ENCODE measurements at regions not wholly inside any gene's neighbourhood (a gene's known extent, or its start where the extent isn't known, plus 50 kb on each side); places are given as distances from the start of the nearest gene placed in this dataset.

DNA sequence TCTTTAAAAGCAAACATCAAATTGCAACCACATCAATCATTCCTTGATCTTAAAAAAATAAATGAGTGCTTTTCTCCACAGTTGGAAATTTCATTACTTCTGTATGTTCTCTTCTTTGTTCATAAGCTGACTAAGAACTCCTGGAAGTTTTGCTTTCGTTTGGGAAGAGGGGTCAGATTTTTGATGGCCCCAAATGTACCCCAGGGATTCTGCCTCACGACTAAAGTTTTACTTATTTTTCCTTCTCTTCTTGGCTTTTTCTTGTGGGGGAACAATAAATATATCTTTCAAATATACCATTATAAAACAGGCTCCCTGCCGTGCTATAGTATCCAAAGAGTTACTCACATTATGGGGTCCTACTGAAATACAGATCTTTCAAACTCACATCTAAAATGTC lies 215.0 kb upstream of the CDIN1 start:
- TF ChIP-seq CTCF (conservative IDR thresholded peaks at IDR 0.05; ENCODE audit: low read depth, low read length) (no peak), CEBPB (IDR thresholded peaks at IDR 0.05; ENCODE audit: low read depth, low read length) (no peak), MXI1 (IDR thresholded peaks at IDR 0.05; ENCODE audit: borderline replicate concordance, low read depth, low read length) (no peak), CHD1 (IDR thresholded peaks at IDR 0.05; ENCODE audit: low read depth, low read length) (no peak), BHLHE40 (IDR thresholded peaks at IDR 0.05; ENCODE audit: low read depth, low read length) (no peak), RAD21 (IDR thresholded peaks at IDR 0.05; ENCODE audit: low read length) (no peak), RCOR1 (IDR thresholded peaks at IDR 0.05; ENCODE audit: insufficient replicate concordance, low read length) (no peak), POLR2A (IDR thresholded peaks at IDR 0.05; ENCODE audit: low read depth, low read length) (no peak), ELK1 (IDR thresholded peaks at IDR 0.05; ENCODE audit: borderline replicate concordance, low read depth, low read length) (no peak), MAZ (IDR thresholded peaks at IDR 0.05; ENCODE audit: borderline replicate concordance, low read depth, low read length) (no peak), NFE2L2 (IDR thresholded peaks at IDR 0.05; ENCODE audit: low read depth, low read length) (no peak), SMC3 (IDR thresholded peaks at IDR 0.05; ENCODE audit: low read depth, low read length) (no peak)
- TF ChIP-seq, protein P1, sequence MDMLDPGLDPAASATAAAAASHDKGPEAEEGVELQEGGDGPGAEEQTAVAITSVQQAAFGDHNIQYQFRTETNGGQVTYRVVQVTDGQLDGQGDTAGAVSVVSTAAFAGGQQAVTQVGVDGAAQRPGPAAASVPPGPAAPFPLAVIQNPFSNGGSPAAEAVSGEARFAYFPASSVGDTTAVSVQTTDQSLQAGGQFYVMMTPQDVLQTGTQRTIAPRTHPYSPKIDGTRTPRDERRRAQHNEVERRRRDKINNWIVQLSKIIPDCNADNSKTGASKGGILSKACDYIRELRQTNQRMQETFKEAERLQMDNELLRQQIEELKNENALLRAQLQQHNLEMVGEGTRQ (IDR thresholded peaks at IDR 0.05; ENCODE audit: low read depth, low read length) = no peak

Measured in IMR-90 (cell line).